ENCODE measurements at regions not wholly inside any gene's neighbourhood (a gene's known extent, or its start where the extent isn't known, plus 50 kb on each side); places are given as distances from the start of the nearest gene placed in this dataset.

DNA sequence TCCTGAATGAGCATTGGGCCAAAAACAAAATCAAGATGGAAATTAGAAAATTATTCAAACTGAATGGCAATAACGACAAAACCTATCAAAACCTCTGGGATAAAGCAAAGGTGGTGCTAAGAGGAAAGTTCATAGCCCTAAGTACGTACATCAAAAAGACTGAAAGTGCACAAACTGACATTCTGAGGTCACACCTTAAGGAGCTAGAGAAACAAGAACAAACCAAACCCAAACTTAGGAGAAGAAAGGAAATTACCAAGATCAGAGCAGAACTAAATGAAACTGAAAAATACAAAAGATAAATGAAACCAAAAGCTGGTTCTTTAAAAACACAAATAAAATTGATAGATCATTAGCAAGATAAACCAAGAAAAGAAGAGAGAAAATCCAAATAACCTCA, 1543.5 kb upstream of the ACVR2A start:
- Histone ChIP-seq H3K27me3 (no peaks in the 10 kb centered on the region), H3K4me1 (no peaks in the 10 kb centered on the region), H3K4me3 (no peak overlapping the region), H3K27ac (no peak overlapping the region), H3K9me3 (peaks cover 0 to 8% (median 0%) of the 10 kb centered on the region in 4 donors), H3K36me3 (no peaks in the 10 kb centered on the region)
- intact Hi-C loops (cut with DNase I): no loop called here
- DNase-seq: no peak
- 77 to 82% methylated on average over 2 of the region's 2 CpGs for WGBS, 2 donors
- TF ChIP-seq POLR2A (IDR thresholded peaks at IDR 0.05): no peak
- TF ChIP-seq CTCF (IDR thresholded peaks at IDR 0.05): no peak
- TF ChIP-seq EP300 (IDR thresholded peaks at IDR 0.05): no peak
- TF ChIP-seq POLR2AphosphoS5 (IDR thresholded peaks at IDR 0.05): no peak

- intact Hi-C loops (cut with DNase I): no loop called here
- Histone ChIP-seq H3K4me1 (no peaks in the 10 kb centered on the region), H3K4me3 (no peak overlapping the region), H3K27me3 (no peaks in the 10 kb centered on the region), H3K36me3 (no peaks in the 10 kb centered on the region), H3K27ac (no peak overlapping the region), H3K9me3 (peaks cover 0 to 12% (median 3%) of the 10 kb centered on the region in 4 donors)
- WGBS, 2 donors: 98% methylated on average over 1 of the region's 1 CpG
- TF ChIP-seq CTCF (IDR thresholded peaks at IDR 0.05): no peak
- TF ChIP-seq POLR2A (IDR thresholded peaks at IDR 0.05): no peak
- TF ChIP-seq POLR2AphosphoS5 (IDR thresholded peaks at IDR 0.05): no peak
- TF ChIP-seq EP300 (IDR thresholded peaks at IDR 0.05): no peak
- no peak for DNase-seq
These were observed 1549.7 kb upstream of the ACVR2A start for GRCh38 chr2:146295080-146295670.

GRCh38 chr2:146287281-146287680, 1557.5 kb upstream of the ACVR2A start:
- peaks cover 0 to 2% (median 0%) of the 10 kb centered on the region in 4 donors for H3K9me3 ChIP-seq
- no peaks in the 10 kb centered on the region for H3K4me1 ChIP-seq
- H3K36me3 ChIP-seq: no peaks in the 10 kb centered on the region
- 82 to 93% methylated on average over 1 of the region's 1 CpG for WGBS, 2 donors
- TF ChIP-seq CTCF (IDR thresholded peaks at IDR 0.05): no peak
- no peak for TF ChIP-seq POLR2A (IDR thresholded peaks at IDR 0.05)
- no peak for TF ChIP-seq POLR2AphosphoS5 (IDR thresholded peaks at IDR 0.05)
- no peak for TF ChIP-seq EP300 (IDR thresholded peaks at IDR 0.05)
- H3K4me3 ChIP-seq: no peak overlapping the region
- no peak overlapping the region for H3K27ac ChIP-seq
- H3K27me3 ChIP-seq: no peaks in the 10 kb centered on the region
- intact Hi-C loops (cut with DNase I): no loop called here
- DNase-seq: no peak

DNA sequence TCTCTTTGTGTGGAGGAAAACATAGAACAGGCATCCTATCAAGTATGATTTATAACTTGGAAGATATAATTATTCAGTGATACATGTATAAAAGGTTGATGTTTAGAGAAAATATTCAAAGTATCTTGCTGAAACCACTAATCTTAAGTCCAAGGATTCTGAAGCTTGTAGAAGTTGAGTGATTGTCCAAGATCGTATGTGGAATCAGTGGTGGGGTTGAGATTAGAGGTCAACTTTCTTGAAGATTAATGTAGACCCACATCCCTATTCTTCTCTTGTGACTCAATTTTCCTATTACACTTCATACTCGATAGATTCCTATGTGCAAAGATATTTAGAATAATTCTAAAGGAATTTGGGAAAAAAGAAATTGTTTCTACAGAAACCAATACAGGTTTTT, 1565.9 kb upstream of the ACVR2A start:
- WGBS, 2 donors: 90 to 92% methylated on average over 2 of the region's 2 CpGs
- H3K36me3 ChIP-seq: no peaks in the 10 kb centered on the region
- no peaks in the 10 kb centered on the region for H3K27me3 ChIP-seq
- no peaks in the 10 kb centered on the region for H3K4me1 ChIP-seq
- H3K27ac ChIP-seq: no peak overlapping the region
- intact Hi-C loops (cut with DNase I): no loop called here
- no peak for DNase-seq
- TF ChIP-seq POLR2A (IDR thresholded peaks at IDR 0.05) (no peak), POLR2AphosphoS5 (IDR thresholded peaks at IDR 0.05) (no peak), CTCF (IDR thresholded peaks at IDR 0.05) (no peak), EP300 (IDR thresholded peaks at IDR 0.05) (no peak)
- H3K4me3 ChIP-seq: no peak overlapping the region
- no peaks in the 10 kb centered on the region for H3K9me3 ChIP-seq

Measured in sigmoid colon (tissue), 6 donors.